PC-3 (cell line): ENCODE measurements at regions not wholly inside any gene's neighbourhood (a gene's known extent, or its start where the extent isn't known, plus 50 kb on each side); places are given as distances from the start of the nearest gene placed in this dataset.

Experiments
- ATAC-seq: fragments of 200-7000 bp; cut with Tn5 transposase; 2 replicates; pipeline ENCODE4 v1.9.1; 2020; ENCODE audit warnings: mild to moderate bottlenecking, moderate library complexity
- BruUV-seq: library from RNA; stranded (reverse); fragments of 400-500 nt; replicated peaks from 2 replicates; lab custom pipeline; 2021; lab: Mats Ljungman, UMichigan
- CTCF ChIA-PET: fragments of 300-600 bp; sonication (Branson Sonifier 250); formaldehyde crosslinking; loops from one replicate; lab custom pipeline; 2022; ENCODE audit warnings: antibody characterized with exemption; lab: Charles Lee
- POLR2A ChIA-PET: fragments of 300-600 bp; sonication (Branson Sonifier 250); formaldehyde crosslinking; loops from one replicate; lab custom pipeline; 2022; ENCODE audit warnings: antibody characterized with exemption; ENCODE audit not compliant: unreplicated experiment; lab: Charles Lee
- DNase-seq: peaks from one replicate; pipeline ENCODE4 v3.0.0-alpha.2; 2015
- H2AFZ ChIP-seq: fragments of 300-600 bp; sonication (generic); 2 replicates; pipeline ENCODE4 v1.6.0; 2016; ENCODE audit warnings: antibody characterized with exemption, low read length
- H3F3A ChIP-seq: fragments of 300-600 bp; sonication (generic); one replicate; pipeline ENCODE4 v1.6.0; 2017; ENCODE audit warnings: antibody characterized with exemption, low read length, control low read depth, mild to moderate bottlenecking; ENCODE audit not compliant: unreplicated experiment
- H3K27ac ChIP-seq: fragments of 300-600 bp; sonication (generic); 2 replicates; pipeline ENCODE4 v1.5.1; 2016; ENCODE audit warnings: mild to moderate bottlenecking, low read length
- H3K27me3 ChIP-seq: fragments of 300-600 bp; sonication (generic); 2 replicates; pipeline ENCODE4 v1.6.1; 2016; ENCODE audit warnings: low read length, mixed read lengths
- H3K36me3 ChIP-seq: fragments of 300-600 bp; sonication (generic); 2 replicates; pipeline ENCODE4 v1.6.1; 2016; ENCODE audit warnings: low read depth, mixed run types, low read length, mixed read lengths
- H3K4me1 ChIP-seq: fragments of 300-600 bp; sonication (generic); 2 replicates; pipeline ENCODE4 v1.5.1; 2016; ENCODE audit warnings: low read length; ENCODE audit not compliant: insufficient read depth
- H3K4me2 ChIP-seq: fragments of 300-600 bp; sonication (generic); 2 replicates; pipeline ENCODE4 v1.6.0; 2016; ENCODE audit warnings: low read length
- H3K4me3 ChIP-seq: fragments of 300-600 bp; sonication (generic); 2 replicates; pipeline ENCODE4 v1.5.1; 2016; ENCODE audit warnings: mild to moderate bottlenecking, low read length, mixed read lengths
- H3K79me2 ChIP-seq: fragments of 300-600 bp; sonication (generic); 2 replicates; pipeline ENCODE4 v1.6.1; 2017; ENCODE audit warnings: low read length, mixed read lengths
- H3K9ac ChIP-seq: fragments of 300-600 bp; sonication (generic); 2 replicates; pipeline ENCODE4 v1.6.0; 2016; ENCODE audit warnings: mild to moderate bottlenecking, low read length
- H3K9me2 ChIP-seq: fragments of 300-600 bp; sonication (generic); replicated peaks from 2 replicates; pipeline ENCODE4 v1.6.1; 2016; ENCODE audit warnings: mixed run types, low read length, mixed read lengths
- H3K9me3 ChIP-seq: fragments of 300-600 bp; sonication (generic); 2 replicates; pipeline ENCODE4 v1.6.1; 2016; ENCODE audit warnings: low read length, mixed read lengths
- H4K20me1 ChIP-seq: fragments of 300-600 bp; sonication (generic); 2 replicates; pipeline ENCODE4 v1.6.1; 2016; ENCODE audit warnings: low read length, mixed read lengths
- CTCF ChIP-seq: fragments of 300-600 bp; sonication (generic); conservative IDR thresholded peaks from 2 replicates; pipeline ENCODE4 v1.5.1; 2017; ENCODE audit warnings: antibody characterized with exemption, low read depth, mild to moderate bottlenecking, low read length
- EZH2 ChIP-seq: fragments of 300-600 bp; sonication (generic); IDR thresholded peaks from one replicate; pipeline ENCODE4 v1.6.1; 2017; ENCODE audit warnings: antibody characterized with exemption, mild to moderate bottlenecking, low read length; ENCODE audit not compliant: unreplicated experiment
- EZH2phosphoT487 ChIP-seq: fragments of 300-600 bp; sonication (generic); IDR thresholded peaks from 2 replicates; pipeline ENCODE4 v1.6.1; 2018; ENCODE audit warnings: mild to moderate bottlenecking, antibody characterized with exemption, low read length, borderline replicate concordance
- intact Hi-C: fragments of 100-400 bp; cut with micrococcal nuclease; formaldehyde crosslinking; loops from 2 replicates; pipeline ENCODE4 v1.9.0; 2023

- Histone ChIP-seq H3K9me2 (no peaks in the 10 kb centered on the region), H3F3A (no peaks in the 10 kb centered on the region), H3K79me2 (no peaks in the 10 kb centered on the region), H4K20me1 (no peaks in the 10 kb centered on the region), H3K9ac (no peak overlapping the region), H2AFZ (no peak overlapping the region), H3K27me3 (no peaks in the 10 kb centered on the region), H3K27ac (no peak overlapping the region), H3K9me3 (no peaks in the 10 kb centered on the region), H3K4me1 (peaks cover 5% of the 10 kb centered on the region), H3K4me3 (no peak overlapping the region), H3K4me2 (no peak overlapping the region), H3K36me3 (no peaks in the 10 kb centered on the region)
- intact Hi-C loops, result no loop called here
- TF ChIP-seq EZH2, result no peak
- TF ChIP-seq EZH2phosphoT487, result no peak
- TF ChIP-seq CTCF, result no peak
- CTCF ChIA-PET, result no interaction called here
- ATAC-seq (no peak), DNase-seq (no peak)
- no TSS peak for BruUV-seq
- POLR2A ChIA-PET, result no interaction called here
Observed at GRCh38 chr15:39227001-39227400, 353.9 kb upstream of the THBS1 start.

GRCh38 chr15:39228889-39229288, 352.0 kb upstream of the THBS1 start:
- BruUV-seq, result no TSS peak
- CTCF ChIA-PET, result interaction anchor here (0.7 kb wide), 1 partner anchor 789 kb away, joined by 3 read pairs; no protein-coding TSS in a partner anchor
- no peak overlapping the region for H3K4me3 ChIP-seq
- POLR2A ChIA-PET, result no interaction called here
- TF ChIP-seq EZH2phosphoT487 (no peak), EZH2 (no peak), CTCF (no peak)
- no peak overlapping the region for H3K27ac ChIP-seq
- intact Hi-C loops, result no loop called here
- H3K9me3 ChIP-seq, result no peaks in the 10 kb centered on the region
- H3K79me2 ChIP-seq, result no peaks in the 10 kb centered on the region
- H3K9me2 ChIP-seq, result no peaks in the 10 kb centered on the region
- H2AFZ ChIP-seq, result no peak overlapping the region
- no peaks in the 10 kb centered on the region for H3K36me3 ChIP-seq
- H3K27me3 ChIP-seq, result no peaks in the 10 kb centered on the region
- H3K4me2 ChIP-seq, result no peak overlapping the region
- DNase-seq, result no peak
- no peak for ATAC-seq
- H3K9ac ChIP-seq, result no peak overlapping the region
- H3F3A ChIP-seq, result no peaks in the 10 kb centered on the region
- peaks cover 15% of the 10 kb centered on the region for H3K4me1 ChIP-seq
- no peaks in the 10 kb centered on the region for H4K20me1 ChIP-seq

GRCh38 chr15:39230205-39230907, 350.5 kb upstream of the THBS1 start:
- ATAC-seq, result no peak
- POLR2A ChIA-PET, result no interaction called here
- CTCF ChIA-PET, result no interaction called here
- no peak for TF ChIP-seq EZH2
- no peak for TF ChIP-seq EZH2phosphoT487
- TF ChIP-seq CTCF, result no peak
- Histone ChIP-seq H3F3A (no peaks in the 10 kb centered on the region), H3K4me3 (no peak overlapping the region), H3K36me3 (no peaks in the 10 kb centered on the region), H3K4me2 (no peak overlapping the region), H3K79me2 (no peaks in the 10 kb centered on the region), H3K27ac (no peak overlapping the region), H3K27me3 (no peaks in the 10 kb centered on the region), H3K4me1 (peaks cover 27% of the 10 kb centered on the region), H4K20me1 (no peaks in the 10 kb centered on the region), H3K9ac (no peak overlapping the region), H2AFZ (no peak overlapping the region), H3K9me2 (no peaks in the 10 kb centered on the region), H3K9me3 (no peaks in the 10 kb centered on the region)
- no TSS peak for BruUV-seq
- no peak for DNase-seq
- intact Hi-C loops, result no loop called here
